OCI-LY7 (cell line): ENCODE measurements at regions not wholly inside any gene's neighbourhood (a gene's known extent, or its start where the extent isn't known, plus 50 kb on each side); places are given as distances from the start of the nearest gene placed in this dataset.
"Not testable (repeated sequence)": the region's sequence is repeated elsewhere in the genome, so short reads cannot be mapped to it uniquely, and the experiment has no call there.

ENCODE experiments used
- BruUV-seq: library from RNA; stranded (reverse); fragments of 400-500 nt; replicated peaks from 2 replicates; lab custom pipeline; 2021; lab: Mats Ljungman, UMichigan
- CTCF ChIA-PET: fragments of 300-600 bp; sonication (Branson Sonifier 250); formaldehyde crosslinking; loops from one replicate; lab custom pipeline; 2022; ENCODE audit warnings: antibody characterized with exemption; ENCODE audit not compliant: unreplicated experiment; lab: Charles Lee
- POLR2A ChIA-PET: fragments of 300-600 bp; sonication (Branson Sonifier 250); formaldehyde crosslinking; loops from one replicate; lab custom pipeline; 2022; ENCODE audit warnings: antibody characterized with exemption; lab: Charles Lee
- DNase-seq: peaks from one replicate; pipeline ENCODE4 v3.0.0-alpha.2; 2015; ENCODE audit warnings: low spot score
- H2AFZ ChIP-seq: fragments of 200-600 bp; sonication (generic), shearing (Covaris generic); 2 replicates; pipeline ENCODE4 v1.6.1; 2014; ENCODE audit warnings: mild to moderate bottlenecking, antibody characterized with exemption, low read length, moderate library complexity
- H3K27ac ChIP-seq: fragments of 200-600 bp; sonication (generic); 2 replicates; pipeline ENCODE4 v1.5.1; 2014; ENCODE audit warnings: mixed run types, low read depth, mild to moderate bottlenecking, moderate library complexity, low read length, inconsistent platforms; ENCODE audit not compliant: poor library complexity, severe bottlenecking
- H3K36me3 ChIP-seq: fragments of 200-600 bp; sonication (generic); 2 replicates; pipeline ENCODE4 v1.6.1; 2014; ENCODE audit warnings: mild to moderate bottlenecking, antibody characterized with exemption, low read length, moderate library complexity, mixed read lengths; ENCODE audit not compliant: insufficient read depth
- H3K4me1 ChIP-seq: fragments of 200-600 bp; sonication (generic); 2 replicates; pipeline ENCODE4 v1.5.1; 2014; ENCODE audit warnings: mild to moderate bottlenecking, low read length; ENCODE audit not compliant: insufficient read depth, poor library complexity, severe bottlenecking
- H3K4me2 ChIP-seq: fragments of 200-600 bp; sonication (generic); 2 replicates; pipeline ENCODE4 v1.6.1; 2014; ENCODE audit warnings: mild to moderate bottlenecking, low read length
- H3K4me3 ChIP-seq: fragments of 200-600 bp; sonication (generic); 2 replicates; pipeline ENCODE4 v1.5.1; 2014; ENCODE audit warnings: mild to moderate bottlenecking, low read depth, low read length; ENCODE audit not compliant: poor library complexity, severe bottlenecking
- H3K79me2 ChIP-seq: fragments of 200-600 bp; sonication (generic); 2 replicates; pipeline ENCODE4 v1.6.1; 2016; ENCODE audit warnings: low read depth, mild to moderate bottlenecking, low read length, moderate library complexity, mixed read lengths; ENCODE audit not compliant: insufficient read depth
- H3K9me2 ChIP-seq: fragments of 200-600 bp; sonication (generic); 2 replicates; pipeline ENCODE4 v1.6.1; 2016; ENCODE audit warnings: mild to moderate bottlenecking, low read length, mixed read lengths; ENCODE audit not compliant: insufficient read depth
- H3K9me3 ChIP-seq: fragments of 200-600 bp; sonication (generic); 2 replicates; pipeline ENCODE4 v1.6.1; 2014; ENCODE audit warnings: mild to moderate bottlenecking, mixed run types, low read length, mixed read lengths
- H4K20me1 ChIP-seq: fragments of 200-600 bp; sonication (generic); 2 replicates; pipeline ENCODE4 v1.6.1; 2014; ENCODE audit warnings: mild to moderate bottlenecking, antibody characterized with exemption, low read length, moderate library complexity, mixed read lengths; ENCODE audit not compliant: insufficient read depth
- EZH2phosphoT487 ChIP-seq: fragments of 200-600 bp; sonication (generic); IDR thresholded peaks from 2 replicates; pipeline ENCODE4 v1.6.1; 2018; ENCODE audit warnings: low read depth, borderline replicate concordance, mild to moderate bottlenecking, mixed run types, antibody characterized with exemption, low read length, moderate library complexity, mixed read lengths
- intact Hi-C: fragments of 100-400 bp; cut with micrococcal nuclease; formaldehyde crosslinking; loops from one replicate; pipeline ENCODE4 v1.10.0; 2022; ENCODE audit not compliant: unreplicated experiment
- TF ChIP-seq, protein P1 (sequence below): fragments of 200-600 bp; sonication (generic); conservative IDR thresholded peaks from 2 replicates; pipeline ENCODE4 v1.5.1; 2014; ENCODE audit warnings: mild to moderate bottlenecking, antibody characterized with exemption, low read length, moderate library complexity, mixed read lengths

- Histone ChIP-seq H3K27ac (no peak overlapping the region), H3K4me1 (no peaks in the 10 kb centered on the region), H2AFZ (no peak overlapping the region), H3K4me3 (no peak overlapping the region), H4K20me1 (no peaks in the 10 kb centered on the region), H3K4me2 (no peak overlapping the region), H3K36me3 (no peaks in the 10 kb centered on the region), H3K79me2 (no peaks in the 10 kb centered on the region), H3K9me2 (no peaks in the 10 kb centered on the region), H3K9me3 (peaks cover 9% of the 10 kb centered on the region; the same call in 1 of the 2 replicates)
- no TSS peak for BruUV-seq
- DNase-seq = no peak
- ChIA-PET CTCF (no interaction called here), POLR2A (no interaction called here)
- TF ChIP-seq, protein P1, sequence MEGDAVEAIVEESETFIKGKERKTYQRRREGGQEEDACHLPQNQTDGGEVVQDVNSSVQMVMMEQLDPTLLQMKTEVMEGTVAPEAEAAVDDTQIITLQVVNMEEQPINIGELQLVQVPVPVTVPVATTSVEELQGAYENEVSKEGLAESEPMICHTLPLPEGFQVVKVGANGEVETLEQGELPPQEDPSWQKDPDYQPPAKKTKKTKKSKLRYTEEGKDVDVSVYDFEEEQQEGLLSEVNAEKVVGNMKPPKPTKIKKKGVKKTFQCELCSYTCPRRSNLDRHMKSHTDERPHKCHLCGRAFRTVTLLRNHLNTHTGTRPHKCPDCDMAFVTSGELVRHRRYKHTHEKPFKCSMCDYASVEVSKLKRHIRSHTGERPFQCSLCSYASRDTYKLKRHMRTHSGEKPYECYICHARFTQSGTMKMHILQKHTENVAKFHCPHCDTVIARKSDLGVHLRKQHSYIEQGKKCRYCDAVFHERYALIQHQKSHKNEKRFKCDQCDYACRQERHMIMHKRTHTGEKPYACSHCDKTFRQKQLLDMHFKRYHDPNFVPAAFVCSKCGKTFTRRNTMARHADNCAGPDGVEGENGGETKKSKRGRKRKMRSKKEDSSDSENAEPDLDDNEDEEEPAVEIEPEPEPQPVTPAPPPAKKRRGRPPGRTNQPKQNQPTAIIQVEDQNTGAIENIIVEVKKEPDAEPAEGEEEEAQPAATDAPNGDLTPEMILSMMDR = no peak
- no peak for TF ChIP-seq EZH2phosphoT487
- intact Hi-C loops = no loop called here
Measured at GRCh38 chr19:27716922-27717321, 1496.0 kb downstream of the UQCRFS1 start.

- Histone ChIP-seq H4K20me1 (no peaks in the 10 kb centered on the region), H3K4me1 (no peaks in the 10 kb centered on the region), H3K4me2 (no peak overlapping the region), H3K9me3 (peaks cover 9% of the 10 kb centered on the region; the same call in 1 of the 2 replicates), H3K79me2 (no peaks in the 10 kb centered on the region), H3K36me3 (no peaks in the 10 kb centered on the region), H3K27ac (no peak overlapping the region), H3K4me3 (no peak overlapping the region), H3K9me2 (no peaks in the 10 kb centered on the region), H2AFZ (no peak overlapping the region)
- ChIA-PET POLR2A (no interaction called here), CTCF (no interaction called here)
- BruUV-seq = no TSS peak
- intact Hi-C loops = no loop called here
- no peak for TF ChIP-seq EZH2phosphoT487
- no peak for DNase-seq
Measured at GRCh38 chr19:27714857-27715256, 1498.1 kb downstream of the UQCRFS1 start.

DNA sequence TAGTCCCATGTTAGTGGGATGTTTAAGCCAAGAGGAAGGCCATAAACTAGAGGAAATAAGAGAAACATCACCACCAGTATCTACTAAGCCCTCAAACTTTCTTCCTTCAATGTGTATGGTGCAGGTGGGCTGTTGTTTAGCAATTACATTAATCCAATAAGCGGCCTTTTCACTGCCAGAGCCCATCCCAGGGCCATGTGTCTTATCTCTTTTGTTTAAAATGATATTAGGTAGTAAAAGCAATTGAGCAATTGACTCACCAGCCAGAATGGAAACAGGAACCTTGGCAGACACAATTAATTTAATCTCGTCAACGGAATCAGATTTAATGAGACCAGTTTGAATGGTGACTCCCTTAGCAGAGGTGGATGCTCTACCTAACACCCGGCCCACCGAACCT lies 1503.5 kb downstream of the UQCRFS1 start:
- TF ChIP-seq, protein P1 = no peak
- TF ChIP-seq EZH2phosphoT487 = no peak
- H3K9me3 ChIP-seq = peaks cover 6% of the 10 kb centered on the region; the same call in 1 of the 2 replicates
- no peaks in the 10 kb centered on the region for H3K79me2 ChIP-seq
- DNase-seq = no peak
- no peaks in the 10 kb centered on the region for H4K20me1 ChIP-seq
- H2AFZ ChIP-seq = no peak overlapping the region
- BruUV-seq = no TSS peak
- intact Hi-C loops = no loop called here
- CTCF ChIA-PET = no interaction called here
- no peak overlapping the region for H3K4me2 ChIP-seq
- H3K4me1 ChIP-seq = no peaks in the 10 kb centered on the region
- POLR2A ChIA-PET = no interaction called here
- no peaks in the 10 kb centered on the region for H3K9me2 ChIP-seq
- H3K27ac ChIP-seq = no peak overlapping the region
- no peak overlapping the region for H3K4me3 ChIP-seq
- H3K36me3 ChIP-seq = no peaks in the 10 kb centered on the region

DNA sequence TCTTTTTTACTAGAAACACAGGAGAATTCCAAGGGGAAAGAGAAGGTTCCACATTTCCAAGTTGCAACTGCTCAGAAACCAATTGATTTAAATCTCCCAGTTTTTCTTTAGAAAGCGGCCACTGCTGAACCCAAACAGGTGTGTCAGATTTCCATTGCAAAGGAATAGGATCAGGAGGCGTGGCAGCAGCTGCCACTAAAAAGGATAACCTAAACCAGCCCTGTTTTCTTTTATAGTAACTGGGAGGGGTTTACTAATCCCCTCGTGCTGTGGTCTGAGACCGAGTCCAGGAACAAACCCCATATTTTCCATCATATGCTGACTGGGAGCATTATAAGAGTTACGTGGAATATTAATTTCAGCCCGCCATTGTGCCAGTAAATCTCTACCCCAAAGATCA lies 1504.0 kb downstream of the UQCRFS1 start:
- DNase-seq, BruUV-seq, H3K9me3 ChIP-seq, H4K20me1 ChIP-seq, CTCF ChIA-PET, H3K9me2 ChIP-seq, H3K79me2 ChIP-seq, H3K4me2 ChIP-seq, H3K4me3 ChIP-seq, H3K4me1 ChIP-seq, H2AFZ ChIP-seq, intact Hi-C loops, H3K27ac ChIP-seq, POLR2A ChIA-PET, H3K36me3 ChIP-seq: not testable (repeated sequence)

DNA sequence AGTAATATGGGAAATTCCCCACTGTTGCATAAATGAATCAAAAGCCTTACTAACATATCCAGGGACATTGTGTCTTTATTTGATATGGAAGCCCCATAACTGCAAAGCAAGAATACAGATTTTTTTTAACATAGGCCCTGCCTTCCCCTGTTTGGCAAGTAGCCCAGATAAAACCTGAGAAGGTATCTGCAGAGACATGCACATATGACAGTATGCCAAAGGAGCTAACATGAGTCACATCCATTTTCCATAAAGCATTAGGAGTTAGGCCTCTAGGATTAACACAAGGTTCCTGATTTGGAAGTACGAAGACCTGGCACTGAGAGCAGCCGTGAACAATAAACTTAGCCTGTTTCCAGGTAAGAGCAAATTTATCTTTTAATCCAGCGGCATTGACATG lies 1505.9 kb downstream of the UQCRFS1 start:
- H3K4me3 ChIP-seq, H3K4me2 ChIP-seq, intact Hi-C loops, H3K9me2 ChIP-seq, H3K9me3 ChIP-seq, POLR2A ChIA-PET, BruUV-seq, H4K20me1 ChIP-seq, H3K36me3 ChIP-seq, H3K4me1 ChIP-seq, H3K27ac ChIP-seq, H2AFZ ChIP-seq, DNase-seq, CTCF ChIA-PET, H3K79me2 ChIP-seq: not testable (repeated sequence)
